ENCODE measurements at regions not wholly inside any gene's neighbourhood (a gene's known extent, or its start where the extent isn't known, plus 50 kb on each side); places are given as distances from the start of the nearest gene placed in this dataset.
"Not testable (repeated sequence)": the region's sequence is repeated elsewhere in the genome, so short reads cannot be mapped to it uniquely, and the experiment has no call there.

- H3K9me3 Mint-ChIP-seq: no peaks in the 10 kb centered on the region
- H3K27me3 Mint-ChIP-seq (ENCODE audit: low read depth): peaks cover 17% of the 10 kb centered on the region
Observed at GRCh38 chr2:16240402-16240801, 300.1 kb downstream of the MYCN start.

GRCh38 chr2:16239296-16239850 lies 299.0 kb downstream of the MYCN start:
- intact Hi-C loops (cut with micrococcal nuclease): no loop called here
- H3K36me3 Mint-ChIP-seq (ENCODE audit: low read depth): no peaks in the 10 kb centered on the region
- no peak overlapping the region for H3K4me3 Mint-ChIP-seq
- no peak for DNase-seq
- no peak overlapping the region for H3K27ac Mint-ChIP-seq
- CTCF ChIA-PET: interaction anchor here (0.6 kb wide), 1 partner anchor 1151 kb away, joined by 3 read pairs; no protein-coding TSS in a partner anchor
- H3K27me3 Mint-ChIP-seq (ENCODE audit: low read depth): peaks cover 19% of the 10 kb centered on the region
- H3K4me1 Mint-ChIP-seq (ENCODE audit: low read depth): no peaks in the 10 kb centered on the region
- no peaks in the 10 kb centered on the region for H3K9me3 Mint-ChIP-seq

More at GRCh38 chr2:16240402-16240801, 300.1 kb downstream of the MYCN start:
- intact Hi-C loops (cut with micrococcal nuclease): no loop called here
- H3K36me3 Mint-ChIP-seq (ENCODE audit: low read depth): no peaks in the 10 kb centered on the region
- H3K4me1 Mint-ChIP-seq (ENCODE audit: low read depth): no peaks in the 10 kb centered on the region
- no peak overlapping the region for H3K4me3 Mint-ChIP-seq
- CTCF ChIA-PET: interaction anchor here (0.6 to 0.7 kb wide), 2 partner anchors 314 to 324 kb away, joined by 3 to 4 read pairs; no protein-coding TSS in a partner anchor
- no peak overlapping the region for H3K27ac Mint-ChIP-seq
- DNase-seq: no peak

- H3K27me3 Mint-ChIP-seq (ENCODE audit: low read depth): peaks cover 20% of the 10 kb centered on the region
- DNase-seq: no peak
- CTCF ChIA-PET: interaction anchor here (0.6 kb wide), 1 partner anchor 1151 kb away, joined by 3 read pairs; no protein-coding TSS in a partner anchor
- no peaks in the 10 kb centered on the region for H3K36me3 Mint-ChIP-seq (ENCODE audit: low read depth)
- no peak overlapping the region for H3K27ac Mint-ChIP-seq
- H3K9me3 Mint-ChIP-seq: no peaks in the 10 kb centered on the region
- no peaks in the 10 kb centered on the region for H3K4me1 Mint-ChIP-seq (ENCODE audit: low read depth)
- H3K4me3 Mint-ChIP-seq: no peak overlapping the region
- intact Hi-C loops (cut with micrococcal nuclease): no loop called here
Observed at GRCh38 chr2:16238786-16239185, 298.4 kb downstream of the MYCN start.

GRCh38 chr2:16238001-16238761 lies 297.8 kb downstream of the MYCN start:
- H3K27ac Mint-ChIP-seq: no peak overlapping the region
- no peaks in the 10 kb centered on the region for H3K9me3 Mint-ChIP-seq
- intact Hi-C loops (cut with micrococcal nuclease): no loop called here
- H3K4me1 Mint-ChIP-seq (ENCODE audit: low read depth): no peaks in the 10 kb centered on the region
- H3K27me3 Mint-ChIP-seq (ENCODE audit: low read depth): peaks cover 21% of the 10 kb centered on the region
- H3K4me3 Mint-ChIP-seq: no peak overlapping the region
- CTCF ChIA-PET: interaction anchor here (0.6 kb wide), 1 partner anchor 1150 kb away, joined by 3 read pairs; no protein-coding TSS in a partner anchor
- no peak for DNase-seq
- H3K36me3 Mint-ChIP-seq (ENCODE audit: low read depth): no peaks in the 10 kb centered on the region

GRCh38 chr2:16235747-16236146 lies 295.4 kb downstream of the MYCN start:
- peaks cover 21% of the 10 kb centered on the region for H3K27me3 Mint-ChIP-seq (ENCODE audit: low read depth)
- H3K9me3 Mint-ChIP-seq: no peaks in the 10 kb centered on the region
- H3K36me3 Mint-ChIP-seq (ENCODE audit: low read depth): no peaks in the 10 kb centered on the region
- H3K27ac Mint-ChIP-seq: no peak overlapping the region
- no peak for DNase-seq
- intact Hi-C loops (cut with micrococcal nuclease): no loop called here
- no peak overlapping the region for H3K4me3 Mint-ChIP-seq
- H3K4me1 Mint-ChIP-seq (ENCODE audit: low read depth): no peaks in the 10 kb centered on the region
- CTCF ChIA-PET: no interaction called here

- H3K36me3 Mint-ChIP-seq (ENCODE audit: low read depth); H3K9me3 Mint-ChIP-seq; DNase-seq; intact Hi-C loops (cut with micrococcal nuclease); H3K4me1 Mint-ChIP-seq (ENCODE audit: low read depth); CTCF ChIA-PET; H3K27ac Mint-ChIP-seq; H3K4me3 Mint-ChIP-seq: not testable (repeated sequence)
- H3K27me3 Mint-ChIP-seq (ENCODE audit: low read depth): peaks cover 21% of the 10 kb centered on the region
Observed at GRCh38 chr2:16235291-16235690, 294.9 kb downstream of the MYCN start.

GRCh38 chr2:16228951-16229350 lies 288.6 kb downstream of the MYCN start:
- H3K27ac Mint-ChIP-seq: no peak overlapping the region
- DNase-seq: no peak
- H3K9me3 Mint-ChIP-seq: no peaks in the 10 kb centered on the region
- no peak overlapping the region for H3K4me3 Mint-ChIP-seq
- CTCF ChIA-PET: interaction anchor here (0.9 kb wide), 1 partner anchor 18 kb away, joined by 3 read pairs; no protein-coding TSS in a partner anchor
- no peaks in the 10 kb centered on the region for H3K36me3 Mint-ChIP-seq (ENCODE audit: low read depth)
- intact Hi-C loops (cut with micrococcal nuclease): no loop called here
- no peaks in the 10 kb centered on the region for H3K4me1 Mint-ChIP-seq (ENCODE audit: low read depth)
- H3K27me3 Mint-ChIP-seq (ENCODE audit: low read depth): peaks cover 2% of the 10 kb centered on the region

- no peak for DNase-seq
- Mint-ChIP-seq H3K27me3 (ENCODE audit: low read depth) (no peaks in the 10 kb centered on the region), H3K4me3 (no peak overlapping the region), H3K36me3 (ENCODE audit: low read depth) (no peaks in the 10 kb centered on the region), H3K9me3 (no peaks in the 10 kb centered on the region), H3K4me1 (ENCODE audit: low read depth) (no peaks in the 10 kb centered on the region), H3K27ac (no peak overlapping the region)
- CTCF ChIA-PET: no interaction called here
- intact Hi-C loops (cut with micrococcal nuclease): no loop called here
Observed at GRCh38 chr2:16228471-16228870, 288.1 kb downstream of the MYCN start.

GRCh38 chr2:16227811-16228462 lies 287.6 kb downstream of the MYCN start:
- no peaks in the 10 kb centered on the region for H3K36me3 Mint-ChIP-seq (ENCODE audit: low read depth)
- CTCF ChIA-PET: no interaction called here

GRCh38 chr2:16226943-16227664 lies 286.8 kb downstream of the MYCN start:
- Mint-ChIP-seq H3K4me3 (no peak overlapping the region), H3K27ac (no peak overlapping the region), H3K27me3 (ENCODE audit: low read depth) (no peaks in the 10 kb centered on the region), H3K9me3 (no peaks in the 10 kb centered on the region), H3K4me1 (ENCODE audit: low read depth) (no peaks in the 10 kb centered on the region), H3K36me3 (ENCODE audit: low read depth) (no peaks in the 10 kb centered on the region)
- intact Hi-C loops (cut with micrococcal nuclease): no loop called here
- DNase-seq: no peak
- CTCF ChIA-PET: interaction anchor here (0.6 kb wide), 1 partner anchor 352 kb away, joined by 4 read pairs; no protein-coding TSS in a partner anchor

More at GRCh38 chr2:16227811-16228462, 287.6 kb downstream of the MYCN start:
- Mint-ChIP-seq H3K27me3 (ENCODE audit: low read depth) (no peaks in the 10 kb centered on the region), H3K4me1 (ENCODE audit: low read depth) (no peaks in the 10 kb centered on the region), H3K4me3 (no peak overlapping the region), H3K9me3 (no peaks in the 10 kb centered on the region), H3K27ac (no peak overlapping the region)
- no peak for DNase-seq
- intact Hi-C loops (cut with micrococcal nuclease): no loop called here

GRCh38 chr2:16226381-16226780 lies 286.0 kb downstream of the MYCN start:
- H3K36me3 Mint-ChIP-seq (ENCODE audit: low read depth): no peaks in the 10 kb centered on the region
- no peak overlapping the region for H3K4me3 Mint-ChIP-seq
- intact Hi-C loops (cut with micrococcal nuclease): no loop called here
- H3K27ac Mint-ChIP-seq: no peak overlapping the region
- no peaks in the 10 kb centered on the region for H3K4me1 Mint-ChIP-seq (ENCODE audit: low read depth)
- CTCF ChIA-PET: no interaction called here
- H3K9me3 Mint-ChIP-seq: no peaks in the 10 kb centered on the region
- no peak for DNase-seq
- H3K27me3 Mint-ChIP-seq (ENCODE audit: low read depth): no peaks in the 10 kb centered on the region

- Mint-ChIP-seq H3K4me3 (no peak overlapping the region), H3K36me3 (ENCODE audit: low read depth) (no peaks in the 10 kb centered on the region), H3K27me3 (ENCODE audit: low read depth) (no peaks in the 10 kb centered on the region), H3K4me1 (ENCODE audit: low read depth) (no peaks in the 10 kb centered on the region), H3K27ac (no peak overlapping the region), H3K9me3 (no peaks in the 10 kb centered on the region)
- DNase-seq: no peak
- CTCF ChIA-PET: no interaction called here
- intact Hi-C loops (cut with micrococcal nuclease): no loop called here
Observed at GRCh38 chr2:16225545-16225944, 285.2 kb downstream of the MYCN start.

All from activated naive CD4-positive, alpha-beta T cell treated with anti-CD3 and anti-CD28 coated beads for 36 hours (primary cell).